Gastroesophageal sphincter (tissue), 4 donors: ENCODE measurements at regions not wholly inside any gene's neighbourhood (a gene's known extent, or its start where the extent isn't known, plus 50 kb on each side); places are given as distances from the start of the nearest gene placed in this dataset.

Source experiments
- ATAC-seq: fragments of 150-250 bp; one replicate; pipeline ENCODE4 v1.9.1; 2016; ENCODE audit warnings: mild to moderate bottlenecking, moderate library complexity
- H3K27ac ChIP-seq, 4 donors: fragments of 200-600 bp; sonication (generic) in 3 of 4; 1 replicate in 3 of 4; 2 replicates in 1 of 4; pipeline ENCODE4 v1.5.1; 2016 to 2019
- H3K27me3 ChIP-seq: fragments of 200-600 bp; sonication (generic); one replicate; pipeline ENCODE4 v1.5.1; 2019
- H3K36me3 ChIP-seq, 2 donors: fragments of 200-600 bp; sonication (generic); one replicate each; pipeline ENCODE4 v1.5.1; 2019; ENCODE audit warnings: control low read depth in 1 of 2
- H3K4me1 ChIP-seq, 3 donors: fragments of 200-600 bp; sonication (generic); 1 replicate in 2 of 3; 2 replicates in 1 of 3; pipeline ENCODE4 v1.5.1; 2016 to 2019; ENCODE audit warnings: control low read depth in 2 of 3
- H3K4me3 ChIP-seq, 2 donors: fragments of 200-600 bp; sonication (generic); one replicate each; pipeline ENCODE4 v1.5.1; 2019; ENCODE audit warnings: mild to moderate bottlenecking in 1 of 2, moderate library complexity in 1 of 2
- H3K9me3 ChIP-seq, 3 donors: fragments of 200-600 bp; sonication (generic); one replicate each; pipeline ENCODE4 v1.5.1; 2017 to 2019; ENCODE audit warnings: control low read depth in 2 of 3
- CTCF ChIP-seq, 4 experiments: fragments of 200-600 bp in 2 of 4; fragments of 450-650 bp in 2 of 4; sonication (generic) in 1 of 4; IDR thresholded peaks; one replicate each; pipeline ENCODE4 v1.5.1; 2017 to 2019; ENCODE audit warnings: antibody characterized with exemption in 4 of 4, mild to moderate bottlenecking in 2 of 4, moderate library complexity in 2 of 4
- EP300 ChIP-seq: sonication (generic); formaldehyde crosslinking; IDR thresholded peaks from one replicate; pipeline ENCODE4 v1.6.1; 2017; ENCODE audit warnings: antibody characterized with exemption, mild to moderate bottlenecking
- POLR2A ChIP-seq, 2 donors: fragments of 450-650 bp; IDR thresholded peaks; one replicate each; pipeline ENCODE4 v1.6.1; 2017; ENCODE audit warnings: antibody characterized with exemption in 2 of 2, mild to moderate bottlenecking in 2 of 2, moderate library complexity in 1 of 2
- POLR2AphosphoS5 ChIP-seq: sonication (generic); formaldehyde crosslinking; IDR thresholded peaks from one replicate; pipeline ENCODE4 v1.6.1; 2017; ENCODE audit warnings: antibody characterized with exemption
- WGBS, 2 donors: methylation state at CpG; one replicate each; pipeline ENCODE4 v1.1.5; 2018; ENCODE audit warnings: low coverage in 1 of 2; 5-methylcytosine and 5-hydroxymethylcytosine counted together

- H3K27ac ChIP-seq = no peak overlapping the region
- peaks cover 9 to 27% (median 11%) of the 10 kb centered on the region in 3 donors for H3K4me1 ChIP-seq
- WGBS, 2 donors = 75 to 85% methylated on average over 2 of the region's 2 CpGs
- H3K27me3 ChIP-seq = no peaks in the 10 kb centered on the region
- TF ChIP-seq CTCF (IDR thresholded peaks at IDR 0.05) (no peak), POLR2AphosphoS5 (no peak), EP300 (no peak), POLR2A (IDR thresholded peaks at IDR 0.05) (no peak)
- no peaks in the 10 kb centered on the region for H3K9me3 ChIP-seq
- H3K36me3 ChIP-seq = no peaks in the 10 kb centered on the region
- no peak for ATAC-seq
- no peak overlapping the region for H3K4me3 ChIP-seq
Observed at GRCh38 chr3:178055939-178056338, 480.3 kb upstream of the KCNMB2 start.

- H3K27ac ChIP-seq = no peak overlapping the region
- WGBS, 2 donors = 31 to 68% methylated on average over 1 of the region's 1 CpG
- TF ChIP-seq EP300 (no peak), CTCF (IDR thresholded peaks at IDR 0.05) (no peak), POLR2A (IDR thresholded peaks at IDR 0.05) (no peak), POLR2AphosphoS5 (no peak)
- no peak overlapping the region for H3K4me3 ChIP-seq
- H3K4me1 ChIP-seq = peaks cover 9 to 33% (median 12%) of the 10 kb centered on the region in 3 donors
- ATAC-seq = no peak
- no peaks in the 10 kb centered on the region for H3K9me3 ChIP-seq
- no peaks in the 10 kb centered on the region for H3K36me3 ChIP-seq
- no peaks in the 10 kb centered on the region for H3K27me3 ChIP-seq
Observed at GRCh38 chr3:178056868-178057267, 479.4 kb upstream of the KCNMB2 start.

- Histone ChIP-seq H3K4me1 (peaks cover 9 to 33% (median 12%) of the 10 kb centered on the region in 3 donors), H3K27me3 (no peaks in the 10 kb centered on the region), H3K4me3 (no peak overlapping the region), H3K27ac (peak overlapping the region; percentile 7 to 69 (median 60)), H3K36me3 (no peaks in the 10 kb centered on the region), H3K9me3 (no peaks in the 10 kb centered on the region)
- WGBS, 2 donors = 75 to 84% methylated on average over 5 of the region's 6 CpGs
- TF ChIP-seq CTCF (IDR thresholded peaks at IDR 0.05) = no peak
- no peak for TF ChIP-seq POLR2AphosphoS5
- TF ChIP-seq EP300 = no peak
- TF ChIP-seq POLR2A (IDR thresholded peaks at IDR 0.05) = no peak
- ATAC-seq = no peak
Observed at GRCh38 chr3:178058629-178059028, 477.6 kb upstream of the KCNMB2 start.

GRCh38 chr3:178059119-178059518 is 477.1 kb upstream of the KCNMB2 start:
- H3K4me3 ChIP-seq = no peak overlapping the region
- ATAC-seq = no peak
- H3K9me3 ChIP-seq = no peaks in the 10 kb centered on the region
- peak overlapping the region in 3 of 4 donors; percentile 56 to 69 (median 63) for H3K27ac ChIP-seq
- H3K27me3 ChIP-seq = no peaks in the 10 kb centered on the region
- H3K36me3 ChIP-seq = no peaks in the 10 kb centered on the region
- H3K4me1 ChIP-seq = peaks cover 9 to 33% (median 12%) of the 10 kb centered on the region in 3 donors
- TF ChIP-seq POLR2AphosphoS5 (no peak), CTCF (IDR thresholded peaks at IDR 0.05) (no peak), EP300 (no peak), POLR2A (IDR thresholded peaks at IDR 0.05) (no peak)

GRCh38 chr3:178059836-178060235 is 476.4 kb upstream of the KCNMB2 start:
- TF ChIP-seq EP300 = no peak
- no peak for TF ChIP-seq CTCF (IDR thresholded peaks at IDR 0.05)
- TF ChIP-seq POLR2AphosphoS5 = no peak
- TF ChIP-seq POLR2A (IDR thresholded peaks at IDR 0.05) = no peak
- H3K4me1 ChIP-seq = peaks cover 9 to 33% (median 12%) of the 10 kb centered on the region in 3 donors
- H3K27me3 ChIP-seq = no peaks in the 10 kb centered on the region
- no peaks in the 10 kb centered on the region for H3K9me3 ChIP-seq
- ATAC-seq = no peak
- no peak overlapping the region for H3K4me3 ChIP-seq
- 71 to 78% methylated on average over 4 to 6 of the region's 6 CpGs for WGBS, 2 donors
- H3K36me3 ChIP-seq = no peaks in the 10 kb centered on the region
- H3K27ac ChIP-seq = peak overlapping the region; percentile 21 to 69 (median 60)
